Lower leg skin (tissue), 3 donors: ENCODE measurements at regions not wholly inside any gene's neighbourhood (a gene's known extent, or its start where the extent isn't known, plus 50 kb on each side); places are given as distances from the start of the nearest gene placed in this dataset.

Source experiments
- CTCF ChIP-seq, 3 donors: fragments of 450-650 bp; IDR thresholded peaks; one replicate each; pipeline ENCODE4 v1.5.1; 2016; ENCODE audit warnings: antibody characterized with exemption in 3 of 3, mild to moderate bottlenecking in 3 of 3, moderate library complexity in 2 of 3
- POLR2A ChIP-seq, 2 donors: fragments of 450-650 bp; IDR thresholded peaks; one replicate each; pipeline ENCODE4 v1.6.1; 2016 to 2017; ENCODE audit warnings: antibody characterized with exemption in 2 of 2, mild to moderate bottlenecking in 1 of 2, moderate library complexity in 1 of 2

DNA sequence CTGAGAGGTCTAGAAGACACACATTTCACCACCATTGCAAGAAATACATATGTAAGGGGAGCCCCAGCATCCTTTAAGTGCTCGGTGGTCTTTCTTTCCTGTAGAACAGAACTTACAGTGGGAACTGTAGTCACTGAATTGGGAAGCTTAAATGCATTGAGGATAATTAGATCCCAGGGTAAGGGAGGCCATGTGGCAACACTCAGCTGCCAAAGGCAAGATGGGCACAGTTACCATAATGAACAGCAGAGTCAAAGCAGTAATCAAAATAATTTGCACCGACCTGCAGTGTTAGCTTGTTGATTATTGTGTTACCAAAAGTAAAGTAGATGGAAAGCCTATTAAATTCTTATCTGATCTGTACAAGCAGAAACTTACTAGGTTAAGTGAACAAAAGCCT is 291.2 kb upstream of the PCDH20 start:
- TF ChIP-seq CTCF (IDR thresholded peaks at IDR 0.05), result no peak
- TF ChIP-seq POLR2A (IDR thresholded peaks at IDR 0.05), result no peak
